ENCODE measurements at regions not wholly inside any gene's neighbourhood (a gene's known extent, or its start where the extent isn't known, plus 50 kb on each side); places are given as distances from the start of the nearest gene placed in this dataset.

GRCh38 chr6:133817460-133818047 lies 71.4 kb upstream of the TCF21 start:
- Histone ChIP-seq H3K27ac (ENCODE audit: low read length) (no peak overlapping the region), H3K9ac (ENCODE audit: low read length) (no peak overlapping the region), H3K4me3 (ENCODE audit: low read length) (no peak overlapping the region), H3K4me1 (ENCODE audit: control insufficient read depth, low read depth, low read length) (peaks cover 4% of the 10 kb centered on the region), H3K27me3 (ENCODE audit: control insufficient read depth, insufficient read depth, low read length) (no peaks in the 10 kb centered on the region), H3K9me3 (ENCODE audit: control insufficient read depth, low read depth, low read length) (no peaks in the 10 kb centered on the region), H3K36me3 (ENCODE audit: control insufficient read depth, low read depth, low read length) (no peaks in the 10 kb centered on the region)

- H3K4me1 ChIP-seq (ENCODE audit: control insufficient read depth, low read depth, low read length) = peaks cover 4% of the 10 kb centered on the region
- H3K27me3 ChIP-seq (ENCODE audit: control insufficient read depth, insufficient read depth, low read length) = no peaks in the 10 kb centered on the region
- no peak overlapping the region for H3K27ac ChIP-seq (ENCODE audit: low read length)
- H3K4me3 ChIP-seq (ENCODE audit: low read length) = no peak overlapping the region
- H3K9ac ChIP-seq (ENCODE audit: low read length) = no peak overlapping the region
- H3K9me3 ChIP-seq (ENCODE audit: control insufficient read depth, low read depth, low read length) = no peaks in the 10 kb centered on the region
- no peaks in the 10 kb centered on the region for H3K36me3 ChIP-seq (ENCODE audit: control insufficient read depth, low read depth, low read length)
Observed at GRCh38 chr6:133818320-133818719, 70.6 kb upstream of the TCF21 start.

GRCh38 chr6:133820208-133820607 lies 68.7 kb upstream of the TCF21 start:
- Histone ChIP-seq H3K4me3 (ENCODE audit: low read length) (no peak overlapping the region), H3K4me1 (ENCODE audit: control insufficient read depth, low read depth, low read length) (peaks cover 4% of the 10 kb centered on the region), H3K27me3 (ENCODE audit: control insufficient read depth, insufficient read depth, low read length) (no peaks in the 10 kb centered on the region), H3K9ac (ENCODE audit: low read length) (no peak overlapping the region), H3K27ac (ENCODE audit: low read length) (no peak overlapping the region), H3K36me3 (ENCODE audit: control insufficient read depth, low read depth, low read length) (no peaks in the 10 kb centered on the region), H3K9me3 (ENCODE audit: control insufficient read depth, low read depth, low read length) (no peaks in the 10 kb centered on the region)

GRCh38 chr6:133827766-133828165 lies 61.1 kb upstream of the TCF21 start:
- Histone ChIP-seq H3K27ac (ENCODE audit: low read length) (no peak overlapping the region), H3K4me3 (ENCODE audit: low read length) (no peak overlapping the region), H3K4me1 (ENCODE audit: control insufficient read depth, low read depth, low read length) (no peaks in the 10 kb centered on the region), H3K36me3 (ENCODE audit: control insufficient read depth, low read depth, low read length) (no peaks in the 10 kb centered on the region), H3K9ac (ENCODE audit: low read length) (no peak overlapping the region), H3K9me3 (ENCODE audit: control insufficient read depth, low read depth, low read length) (no peaks in the 10 kb centered on the region), H3K27me3 (ENCODE audit: control insufficient read depth, insufficient read depth, low read length) (no peaks in the 10 kb centered on the region)

GRCh38 chr6:133833949-133834359 lies 55.0 kb upstream of the TCF21 start:
- Histone ChIP-seq H3K4me1 (ENCODE audit: control insufficient read depth, low read depth, low read length) (peaks cover 4% of the 10 kb centered on the region), H3K36me3 (ENCODE audit: control insufficient read depth, low read depth, low read length) (no peaks in the 10 kb centered on the region), H3K27ac (ENCODE audit: low read length) (no peak overlapping the region), H3K9ac (ENCODE audit: low read length) (no peak overlapping the region), H3K9me3 (ENCODE audit: control insufficient read depth, low read depth, low read length) (no peaks in the 10 kb centered on the region), H3K27me3 (ENCODE audit: control insufficient read depth, insufficient read depth, low read length) (no peaks in the 10 kb centered on the region), H3K4me3 (ENCODE audit: low read length) (no peak overlapping the region)

GRCh38 chr6:133834472-133835170 lies 54.3 kb upstream of the TCF21 start:
- H3K36me3 ChIP-seq (ENCODE audit: control insufficient read depth, low read depth, low read length) = no peaks in the 10 kb centered on the region
- no peak overlapping the region for H3K4me3 ChIP-seq (ENCODE audit: low read length)
- no peaks in the 10 kb centered on the region for H3K9me3 ChIP-seq (ENCODE audit: control insufficient read depth, low read depth, low read length)
- H3K9ac ChIP-seq (ENCODE audit: low read length) = no peak overlapping the region
- H3K27me3 ChIP-seq (ENCODE audit: control insufficient read depth, insufficient read depth, low read length) = no peaks in the 10 kb centered on the region
- H3K4me1 ChIP-seq (ENCODE audit: control insufficient read depth, low read depth, low read length) = peaks cover 4% of the 10 kb centered on the region
- H3K27ac ChIP-seq (ENCODE audit: low read length) = no peak overlapping the region

- Histone ChIP-seq H3K27ac (ENCODE audit: low read length) (no peak overlapping the region), H3K9ac (ENCODE audit: low read length) (no peak overlapping the region), H3K4me3 (ENCODE audit: low read length) (no peak overlapping the region), H3K9me3 (ENCODE audit: control insufficient read depth, low read depth, low read length) (no peaks in the 10 kb centered on the region), H3K4me1 (ENCODE audit: control insufficient read depth, low read depth, low read length) (peaks cover 4% of the 10 kb centered on the region), H3K36me3 (ENCODE audit: control insufficient read depth, low read depth, low read length) (no peaks in the 10 kb centered on the region), H3K27me3 (ENCODE audit: control insufficient read depth, insufficient read depth, low read length) (no peaks in the 10 kb centered on the region)
Observed at GRCh38 chr6:133835901-133836300, 53.0 kb upstream of the TCF21 start.

GRCh38 chr6:133837801-133838349 lies 51.0 kb upstream of the TCF21 start:
- Histone ChIP-seq H3K36me3 (ENCODE audit: control insufficient read depth, low read depth, low read length) (no peaks in the 10 kb centered on the region), H3K9me3 (ENCODE audit: control insufficient read depth, low read depth, low read length) (no peaks in the 10 kb centered on the region), H3K27me3 (ENCODE audit: control insufficient read depth, insufficient read depth, low read length) (no peaks in the 10 kb centered on the region), H3K4me3 (ENCODE audit: low read length) (peak overlapping the region; percentile 65), H3K9ac (ENCODE audit: low read length) (peak overlapping the region; percentile 50), H3K4me1 (ENCODE audit: control insufficient read depth, low read depth, low read length) (peaks cover 4% of the 10 kb centered on the region), H3K27ac (ENCODE audit: low read length) (no peak overlapping the region)

Measured in iPS-18a (cell line).